H9 (cell line): ENCODE measurements at regions not wholly inside any gene's neighbourhood (a gene's known extent, or its start where the extent isn't known, plus 50 kb on each side); places are given as distances from the start of the nearest gene placed in this dataset.

Experiments
- DNase-seq: peaks from one replicate; pipeline ENCODE4 v3.0.0-alpha.2; 2017
- H2AFZ ChIP-seq: one replicate; pipeline ENCODE4 v1.6.1; 2013; ENCODE audit warnings: mild to moderate bottlenecking, low read length, control low read depth, moderate library complexity
- H2AK5ac ChIP-seq: 2 replicates; pipeline ENCODE4 v1.6.1; 2013; ENCODE audit warnings: low read length, control low read depth, mixed read lengths; ENCODE audit not compliant: insufficient read length
- H2BK120ac ChIP-seq: one replicate; pipeline ENCODE4 v1.6.1; 2013; ENCODE audit warnings: low read depth, mild to moderate bottlenecking, low read length, control low read depth, inconsistent platforms; ENCODE audit not compliant: poor library complexity, severe bottlenecking
- H2BK12ac ChIP-seq: 2 replicates; pipeline ENCODE4 v1.6.1; 2013; ENCODE audit warnings: low read length, control low read depth, mixed read lengths, low read depth; ENCODE audit not compliant: insufficient read length
- H2BK15ac ChIP-seq: 2 replicates; pipeline ENCODE4 v1.6.1; 2013; ENCODE audit warnings: low read depth, low read length, control low read depth
- H2BK20ac ChIP-seq: one replicate; pipeline ENCODE4 v1.6.1; 2013; ENCODE audit warnings: low read depth, mild to moderate bottlenecking, low read length, control low read depth, inconsistent platforms; ENCODE audit not compliant: poor library complexity, severe bottlenecking
- H2BK5ac ChIP-seq: 2 replicates; pipeline ENCODE4 v1.6.1; 2013; ENCODE audit warnings: low read length, control low read depth, mixed read lengths; ENCODE audit not compliant: insufficient read length
- H3K14ac ChIP-seq: 2 replicates; pipeline ENCODE4 v1.6.1; 2013; ENCODE audit warnings: low read length, control low read depth; ENCODE audit not compliant: insufficient read depth
- H3K18ac ChIP-seq: 2 replicates; pipeline ENCODE4 v1.6.1; 2013; ENCODE audit warnings: low read depth, mild to moderate bottlenecking, mixed read lengths, low read length, control low read depth; ENCODE audit not compliant: insufficient read length
- H3K23ac ChIP-seq: 2 replicates; pipeline ENCODE4 v1.6.1; 2013; ENCODE audit warnings: low read length, control low read depth, mixed read lengths, low read depth; ENCODE audit not compliant: insufficient read length
- H3K23me2 ChIP-seq: 2 replicates; pipeline ENCODE4 v1.6.1; 2013; ENCODE audit warnings: low read depth, mild to moderate bottlenecking, mixed read lengths, low read length, control low read depth; ENCODE audit not compliant: insufficient read length, poor library complexity, severe bottlenecking
- H3K27ac ChIP-seq: 2 replicates; pipeline ENCODE4 v1.5.1; 2013; ENCODE audit warnings: low read length, control low read depth, mixed read lengths, low read depth; ENCODE audit not compliant: insufficient read length
- H3K27me3 ChIP-seq: 2 replicates; pipeline ENCODE4 v1.6.1; 2013; ENCODE audit warnings: low read length, control low read depth, inconsistent platforms; ENCODE audit not compliant: insufficient read depth
- H3K4ac ChIP-seq: 2 replicates; pipeline ENCODE4 v1.6.1; 2013; ENCODE audit warnings: low read depth, mild to moderate bottlenecking, control low read depth, inconsistent platforms, low read length, moderate library complexity
- H3K4me1 ChIP-seq: 2 replicates; pipeline ENCODE4 v1.6.1; 2013; ENCODE audit warnings: low read length, control low read depth, inconsistent platforms; ENCODE audit not compliant: insufficient read depth
- H3K4me2 ChIP-seq: 2 replicates; pipeline ENCODE4 v1.6.1; 2013; ENCODE audit warnings: low read length, control low read depth, mixed read lengths; ENCODE audit not compliant: insufficient read length, insufficient read depth
- H3K56ac ChIP-seq: 2 replicates; pipeline ENCODE4 v1.6.1; 2013; ENCODE audit warnings: low read depth, mild to moderate bottlenecking, mixed read lengths, low read length, control low read depth; ENCODE audit not compliant: insufficient read length
- H3K79me1 ChIP-seq: 2 replicates; pipeline ENCODE4 v1.6.1; 2013; ENCODE audit warnings: low read depth, mild to moderate bottlenecking, moderate library complexity, low read length, control low read depth, inconsistent platforms; ENCODE audit not compliant: insufficient read depth, poor library complexity, severe bottlenecking
- H3K79me2 ChIP-seq: 2 replicates; pipeline ENCODE4 v1.6.1; 2013; ENCODE audit warnings: low read length, control low read depth, inconsistent platforms; ENCODE audit not compliant: insufficient read depth
- H3K9ac ChIP-seq: 2 replicates; pipeline ENCODE4 v1.6.1; 2013; ENCODE audit warnings: low read length, control low read depth, mixed read lengths; ENCODE audit not compliant: insufficient read length; ENCODE audit errors: extremely low read depth
- H3K9me3 ChIP-seq: one replicate; pipeline ENCODE4 v1.6.1; 2013; ENCODE audit warnings: low read depth, low read length, inconsistent platforms; ENCODE audit not compliant: control insufficient read depth
- H3T11ph ChIP-seq: one replicate; pipeline ENCODE4 v1.6.1; 2013; ENCODE audit warnings: mild to moderate bottlenecking, low read length, control low read depth, inconsistent platforms
- H4K20me1 ChIP-seq: one replicate; pipeline ENCODE4 v1.6.1; 2013; ENCODE audit not compliant: control insufficient read depth, insufficient read length, insufficient read depth
- H4K5ac ChIP-seq: 2 replicates; pipeline ENCODE4 v1.6.1; 2013; ENCODE audit warnings: low read depth, mild to moderate bottlenecking, mixed read lengths, low read length, control low read depth; ENCODE audit not compliant: insufficient read length
- H4K8ac ChIP-seq: replicated peaks from 2 replicates; pipeline ENCODE4 v1.6.1; 2013; ENCODE audit warnings: low read length, control low read depth, mixed read lengths, low read depth; ENCODE audit not compliant: insufficient read length
- H4K91ac ChIP-seq: 2 replicates; pipeline ENCODE4 v1.6.1; 2013; ENCODE audit warnings: low read depth, mild to moderate bottlenecking, moderate library complexity, mixed read lengths, low read length, control low read depth; ENCODE audit not compliant: insufficient read length
- H3K27ac Mint-ChIP-seq, 3 experiments: 2 replicates in 2 of 3; 3 replicates in 1 of 3; pipeline ENCODE4 v1.8.0; 2020 to 2021; ENCODE audit warnings: mixed read lengths in 3 of 3, mild to moderate bottlenecking in 1 of 3, moderate library complexity in 1 of 3
- H3K27me3 Mint-ChIP-seq: 2 replicates; pipeline ENCODE4 v1.8.0; 2021; ENCODE audit warnings: low read depth, mild to moderate bottlenecking, moderate library complexity, mixed read lengths
- H3K36me3 Mint-ChIP-seq, 3 experiments: 2 replicates in 2 of 3; 3 replicates in 1 of 3; pipeline ENCODE4 v1.8.0; 2020 to 2021; ENCODE audit warnings: low read depth in 3 of 3, mixed read lengths in 3 of 3; ENCODE audit not compliant: insufficient read depth in 1 of 3
- H3K4me1 Mint-ChIP-seq, 2 experiments: 2 replicates each; pipeline ENCODE4 v1.8.0; 2020; ENCODE audit warnings: mixed read lengths in 2 of 2
- H3K4me3 Mint-ChIP-seq, 2 experiments: 2 replicates in 1 of 2; 3 replicates in 1 of 2; pipeline ENCODE4 v1.8.0; 2020 to 2021; ENCODE audit warnings: mild to moderate bottlenecking in 2 of 2, mixed read lengths in 2 of 2, moderate library complexity in 1 of 2
- H3K9me3 Mint-ChIP-seq, 2 experiments: 2 replicates in 1 of 2; 3 replicates in 1 of 2; pipeline ENCODE4 v1.8.0; 2020; ENCODE audit warnings: mild to moderate bottlenecking in 2 of 2, mixed read lengths in 2 of 2, moderate library complexity in 1 of 2
- CTCF ChIP-seq: fragments of 200-600 bp; sonication (generic); conservative IDR thresholded peaks from 3 replicates; pipeline ENCODE4 v1.8.0; 2021; ENCODE audit warnings: antibody characterized with exemption, mild to moderate bottlenecking
- WGBS: extraction: QIAGEN DNeasy Blood & Tissue Kit; methylation state at CpG from one replicate; pipeline ENCODE4 v1.1.7; 2013; ENCODE audit warnings: missing lambda C conversion rate, low lambda C conversion rate, mixed read lengths; ENCODE audit not compliant: insufficient read length; ENCODE audit errors: extremely low coverage; 5-methylcytosine and 5-hydroxymethylcytosine counted together

- Histone ChIP-seq H2BK12ac (no peak overlapping the region), H3K23me2 (no peaks in the 10 kb centered on the region), H2BK5ac (no peak overlapping the region), H4K20me1 (no peaks in the 10 kb centered on the region), H3K23ac (no peak overlapping the region), H2AK5ac (no peak overlapping the region), H3K56ac (no peak overlapping the region), H2AFZ (no peak overlapping the region), H3K9ac (no peak overlapping the region), H3T11ph (no peak overlapping the region), H2BK20ac (no peak overlapping the region), H3K27ac (no peak overlapping the region), H3K4ac (no peak overlapping the region), H3K9me3 (no peaks in the 10 kb centered on the region), H4K8ac (no peak overlapping the region), H3K27me3 (no peaks in the 10 kb centered on the region), H2BK15ac (no peak overlapping the region), H3K79me1 (no peaks in the 10 kb centered on the region), H3K4me2 (no peak overlapping the region), H3K4me1 (no peaks in the 10 kb centered on the region), H4K91ac (no peak overlapping the region), H3K79me2 (no peaks in the 10 kb centered on the region), H2BK120ac (no peak overlapping the region), H4K5ac (no peak overlapping the region), H3K14ac (no peak overlapping the region; the same call in 1 of the 2 replicates), H3K18ac (no peak overlapping the region)
- Mint-ChIP-seq H3K27ac (no peak overlapping the region), H3K4me3 (no peak overlapping the region), H3K9me3 (peaks cover 11% of the 10 kb centered on the region in 2 experiments), H3K36me3 (peaks cover 0 to 8% (median 0%) of the 10 kb centered on the region in 3 experiments; a peak in 2 of 7 replicates), H3K27me3 (peaks cover 22% of the 10 kb centered on the region), H3K4me1 (no peaks in the 10 kb centered on the region)
- no peak for TF ChIP-seq CTCF
- no CpG with 5 or more reads among the region's 1 CpG for WGBS
- DNase-seq, result no peak
Observed at GRCh38 chr6:40877362-40877761, 161.7 kb downstream of the UNC5CL start.
